ENCODE measurements at regions not wholly inside any gene's neighbourhood (a gene's known extent, or its start where the extent isn't known, plus 50 kb on each side); places are given as distances from the start of the nearest gene placed in this dataset.

GRCh38 chr4:144259285-144259684 is 118.8 kb upstream of the GYPA start:
- H2AFZ ChIP-seq (ENCODE audit: low read length): no peak overlapping the region
- no peak overlapping the region for H2BK12ac ChIP-seq (ENCODE audit: insufficient read length, low read depth, low read length)
- H2AK5ac ChIP-seq (ENCODE audit: insufficient read length, low read length): no peak overlapping the region
- no peak overlapping the region for H4K8ac ChIP-seq (replicated peaks; ENCODE audit: insufficient read length, low read depth, low read length)
- no peaks in the 10 kb centered on the region for H3K4me1 ChIP-seq (ENCODE audit: insufficient read depth, low read length)
- H3K27me3 ChIP-seq (ENCODE audit: insufficient read depth, low read length): no peaks in the 10 kb centered on the region
- no peaks in the 10 kb centered on the region for H3K9me3 ChIP-seq (ENCODE audit: control insufficient read depth, low read depth, low read length)
- H3K4me2 ChIP-seq (ENCODE audit: insufficient read depth, insufficient read length, low read length): no peak overlapping the region
- H3K27ac ChIP-seq (ENCODE audit: insufficient read length, low read depth, low read length): no peak overlapping the region
- H2BK20ac ChIP-seq (ENCODE audit: low read depth, low read length, poor library complexity, severe bottlenecking): no peak overlapping the region
- no peaks in the 10 kb centered on the region for H4K20me1 ChIP-seq (ENCODE audit: control insufficient read depth, insufficient read depth, insufficient read length)
- no peak overlapping the region for H3K18ac ChIP-seq (ENCODE audit: insufficient read length, low read depth, low read length)
- no peak overlapping the region for H2BK5ac ChIP-seq (ENCODE audit: insufficient read length, low read length)
- H3K79me1 ChIP-seq (ENCODE audit: insufficient read depth, low read depth, low read length, poor library complexity, severe bottlenecking): no peaks in the 10 kb centered on the region
- H3T11ph ChIP-seq (ENCODE audit: low read length): no peak overlapping the region
- H3K23me2 ChIP-seq (ENCODE audit: insufficient read length, low read depth, low read length, poor library complexity, severe bottlenecking): no peaks in the 10 kb centered on the region
- no peak overlapping the region for H3K9ac ChIP-seq (ENCODE audit: extremely low read depth, insufficient read length, low read length)
- Mint-ChIP-seq H3K4me1 (no peaks in the 10 kb centered on the region), H3K9me3 (0 out of 5 replicates have a peak, but pooled peaks cover 0 to 2% of the 10 kb centered on the region in 2 experiments), H3K27me3 (ENCODE audit: low read depth) (no peaks in the 10 kb centered on the region), H3K27ac (no peak overlapping the region), H3K36me3 (ENCODE audit: insufficient read depth in 1 of 3, low read depth in 3 of 3) (peaks cover 0 to 9% (median 0%) of the 10 kb centered on the region in 3 experiments; a peak in 1 of 7 replicates), H3K4me3 (no peak overlapping the region)
- H3K4ac ChIP-seq (ENCODE audit: low read depth, low read length): no peak overlapping the region
- H3K56ac ChIP-seq (ENCODE audit: insufficient read length, low read depth, low read length): no peak overlapping the region
- no peak overlapping the region for H3K23ac ChIP-seq (ENCODE audit: insufficient read length, low read depth, low read length)
- H2BK120ac ChIP-seq (ENCODE audit: low read depth, low read length, poor library complexity, severe bottlenecking): no peak overlapping the region
- H3K14ac ChIP-seq (ENCODE audit: insufficient read depth, low read length): no peak overlapping the region
- WGBS (ENCODE audit: extremely low coverage, insufficient read length, low lambda C conversion rate): no CpG with 5 or more reads among the region's 1 CpG
- no peak overlapping the region for H2BK15ac ChIP-seq (ENCODE audit: low read depth, low read length)
- no peak overlapping the region for H4K91ac ChIP-seq (ENCODE audit: insufficient read length, low read depth, low read length)
- no peak for TF ChIP-seq CTCF (conservative IDR thresholded peaks at IDR 0.05)
- no peak for DNase-seq
- no peaks in the 10 kb centered on the region for H3K79me2 ChIP-seq (ENCODE audit: insufficient read depth, low read length)
- H4K5ac ChIP-seq (ENCODE audit: insufficient read length, low read depth, low read length): no peak overlapping the region
